Loucy (cell line): ENCODE measurements at regions not wholly inside any gene's neighbourhood (a gene's known extent, or its start where the extent isn't known, plus 50 kb on each side); places are given as distances from the start of the nearest gene placed in this dataset.

Experiments
- H2AFZ ChIP-seq: fragments of 200-600 bp; sonication (generic); 2 replicates; pipeline ENCODE4 v1.6.0; 2016; ENCODE audit warnings: antibody characterized with exemption, mild to moderate bottlenecking, low read length, moderate library complexity
- H3F3A ChIP-seq: fragments of 200-600 bp; 2 replicates; pipeline ENCODE4 v1.6.0; 2016; ENCODE audit warnings: antibody characterized with exemption, low read depth, mild to moderate bottlenecking
- H3K27me3 ChIP-seq: fragments of 200-600 bp; sonication (generic); 2 replicates; pipeline ENCODE4 v1.6.1; 2014; ENCODE audit warnings: low read length, mild to moderate bottlenecking; ENCODE audit not compliant: insufficient read depth, poor library complexity, severe bottlenecking
- H3K36me3 ChIP-seq: fragments of 200-600 bp; sonication (generic); 2 replicates; pipeline ENCODE4 v1.6.1; 2016; ENCODE audit warnings: low read length; ENCODE audit not compliant: insufficient read depth
- H3K4me1 ChIP-seq: fragments of 200-600 bp; sonication (generic); 2 replicates; pipeline ENCODE4 v1.5.1; 2014; ENCODE audit warnings: low read length, mild to moderate bottlenecking; ENCODE audit not compliant: insufficient read depth, poor library complexity, severe bottlenecking
- H3K4me2 ChIP-seq: fragments of 200-600 bp; sonication (generic); 2 replicates; pipeline ENCODE4 v1.6.0; 2014; ENCODE audit warnings: antibody characterized with exemption, low read length, low read depth, mild to moderate bottlenecking; ENCODE audit not compliant: poor library complexity, severe bottlenecking
- H3K4me3 ChIP-seq: fragments of 200-600 bp; sonication (generic); 2 replicates; pipeline ENCODE4 v1.5.1; 2014; ENCODE audit warnings: low read length, mild to moderate bottlenecking, mixed read lengths; ENCODE audit not compliant: poor library complexity, severe bottlenecking
- H3K79me2 ChIP-seq: fragments of 200-600 bp; sonication (generic); 2 replicates; pipeline ENCODE4 v1.6.1; 2014; ENCODE audit warnings: low read length; ENCODE audit not compliant: insufficient read depth
- H3K9ac ChIP-seq: fragments of 200-600 bp; sonication (generic); 2 replicates; pipeline ENCODE4 v1.6.0; 2014; ENCODE audit warnings: mild to moderate bottlenecking, low read depth, low read length, moderate library complexity; ENCODE audit not compliant: poor library complexity, severe bottlenecking
- H3K9me2 ChIP-seq: fragments of 200-600 bp; sonication (generic); replicated peaks from 2 replicates; pipeline ENCODE4 v1.6.1; 2016; ENCODE audit warnings: low read depth, low read length, mixed read lengths
- H3K9me3 ChIP-seq: fragments of 200-600 bp; sonication (generic); 2 replicates; pipeline ENCODE4 v1.6.1; 2014; ENCODE audit warnings: mild to moderate bottlenecking, antibody characterized with exemption, low read length, low read depth; ENCODE audit not compliant: insufficient read depth
- H4K20me1 ChIP-seq: fragments of 200-600 bp; sonication (generic); 2 replicates; pipeline ENCODE4 v1.6.0; 2014; ENCODE audit warnings: antibody characterized with exemption, low read length, mild to moderate bottlenecking; ENCODE audit not compliant: insufficient read depth, poor library complexity, severe bottlenecking
- EZH2phosphoT487 ChIP-seq: fragments of 200-600 bp; IDR thresholded peaks from 2 replicates; pipeline ENCODE4 v1.6.1; 2018; ENCODE audit warnings: antibody characterized with exemption, mild to moderate bottlenecking, moderate library complexity, borderline replicate concordance
- TF ChIP-seq, protein P1 (sequence below): fragments of 200-600 bp; sonication (generic); conservative IDR thresholded peaks from 2 replicates; pipeline ENCODE4 v1.5.1; 2014; ENCODE audit warnings: mild to moderate bottlenecking, antibody characterized with exemption, low read length

DNA sequence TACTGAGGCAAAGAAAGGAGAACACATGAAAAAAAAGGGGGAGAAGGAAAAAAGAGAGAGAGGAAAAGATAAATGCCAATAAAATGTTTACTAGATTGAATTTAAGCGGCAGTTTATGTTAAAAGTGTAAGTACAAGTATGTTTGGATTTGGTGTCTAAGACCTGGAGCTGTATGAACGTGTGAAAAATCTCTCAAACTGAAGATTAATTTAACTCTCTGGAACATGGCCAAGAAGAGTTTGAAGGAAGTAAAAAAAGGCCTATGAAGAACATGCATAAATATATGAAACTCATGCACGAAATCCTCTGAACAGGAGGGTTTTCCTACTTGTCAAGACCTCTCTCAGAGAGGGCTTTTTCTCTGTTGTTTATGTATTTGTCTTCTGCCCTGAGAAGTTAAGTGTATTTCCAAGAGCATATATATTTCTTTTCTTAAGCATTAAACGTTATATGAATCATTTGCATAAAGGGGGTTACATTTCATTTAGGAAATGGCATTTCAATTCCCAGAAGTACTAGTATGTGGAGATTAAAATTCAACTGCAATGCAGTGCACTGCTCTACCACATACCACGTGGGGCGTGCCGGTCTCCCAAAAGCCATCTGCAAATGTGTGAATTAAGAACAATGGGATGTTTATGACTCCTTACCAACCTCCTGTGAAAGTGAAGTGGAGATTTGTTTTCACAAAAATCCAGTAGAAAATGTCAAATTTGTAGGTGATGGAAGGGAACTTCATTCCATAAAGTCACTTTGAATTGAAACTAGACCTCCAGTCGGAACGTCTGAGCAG is 281.1 kb upstream of the TRIB2 start:
- Histone ChIP-seq H4K20me1 (no peaks in the 10 kb centered on the region), H3K4me3 (no peak overlapping the region), H3K4me2 (no peak overlapping the region), H2AFZ (peak overlapping the region; percentile 37; the same call in 1 of the 2 replicates), H3F3A (no peaks in the 10 kb centered on the region), H3K4me1 (peaks cover 33% of the 10 kb centered on the region), H3K9me2 (no peaks in the 10 kb centered on the region), H3K36me3 (no peaks in the 10 kb centered on the region), H3K79me2 (no peaks in the 10 kb centered on the region), H3K9ac (no peak overlapping the region), H3K9me3 (no peaks in the 10 kb centered on the region), H3K27me3 (no peaks in the 10 kb centered on the region)
- no peak for TF ChIP-seq EZH2phosphoT487
- TF ChIP-seq, protein P1, sequence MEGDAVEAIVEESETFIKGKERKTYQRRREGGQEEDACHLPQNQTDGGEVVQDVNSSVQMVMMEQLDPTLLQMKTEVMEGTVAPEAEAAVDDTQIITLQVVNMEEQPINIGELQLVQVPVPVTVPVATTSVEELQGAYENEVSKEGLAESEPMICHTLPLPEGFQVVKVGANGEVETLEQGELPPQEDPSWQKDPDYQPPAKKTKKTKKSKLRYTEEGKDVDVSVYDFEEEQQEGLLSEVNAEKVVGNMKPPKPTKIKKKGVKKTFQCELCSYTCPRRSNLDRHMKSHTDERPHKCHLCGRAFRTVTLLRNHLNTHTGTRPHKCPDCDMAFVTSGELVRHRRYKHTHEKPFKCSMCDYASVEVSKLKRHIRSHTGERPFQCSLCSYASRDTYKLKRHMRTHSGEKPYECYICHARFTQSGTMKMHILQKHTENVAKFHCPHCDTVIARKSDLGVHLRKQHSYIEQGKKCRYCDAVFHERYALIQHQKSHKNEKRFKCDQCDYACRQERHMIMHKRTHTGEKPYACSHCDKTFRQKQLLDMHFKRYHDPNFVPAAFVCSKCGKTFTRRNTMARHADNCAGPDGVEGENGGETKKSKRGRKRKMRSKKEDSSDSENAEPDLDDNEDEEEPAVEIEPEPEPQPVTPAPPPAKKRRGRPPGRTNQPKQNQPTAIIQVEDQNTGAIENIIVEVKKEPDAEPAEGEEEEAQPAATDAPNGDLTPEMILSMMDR, result no peak

DNA sequence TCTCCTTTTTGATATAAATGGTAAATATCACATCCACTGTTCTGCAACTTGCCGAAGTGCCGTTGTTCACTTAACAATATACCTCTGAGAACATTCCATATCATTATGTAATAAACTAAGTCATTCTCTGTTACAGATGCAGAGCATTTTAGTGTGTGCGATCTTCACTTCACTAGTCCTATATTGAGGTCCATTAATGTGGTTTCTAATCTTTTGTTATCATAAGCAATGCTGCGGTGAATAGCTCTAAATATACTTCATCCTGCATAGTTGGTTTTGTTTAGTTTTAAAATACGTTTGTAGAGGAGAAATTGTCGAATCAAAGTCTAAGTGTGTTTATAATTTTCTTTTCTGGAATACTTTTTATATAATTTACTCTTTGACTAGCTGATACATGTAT is 280.3 kb upstream of the TRIB2 start:
- Histone ChIP-seq H3K79me2 (no peaks in the 10 kb centered on the region), H3K27me3 (no peaks in the 10 kb centered on the region), H4K20me1 (no peaks in the 10 kb centered on the region), H3K4me3 (no peak overlapping the region), H3F3A (no peaks in the 10 kb centered on the region; the same call in 1 of the 2 replicates), H3K4me1 (peaks cover 39% of the 10 kb centered on the region), H3K9me3 (no peaks in the 10 kb centered on the region), H3K36me3 (no peaks in the 10 kb centered on the region), H3K9me2 (no peaks in the 10 kb centered on the region), H3K4me2 (no peak overlapping the region), H3K9ac (no peak overlapping the region), H2AFZ (no peak overlapping the region)
- TF ChIP-seq, protein P1, result no peak
- no peak for TF ChIP-seq EZH2phosphoT487

DNA sequence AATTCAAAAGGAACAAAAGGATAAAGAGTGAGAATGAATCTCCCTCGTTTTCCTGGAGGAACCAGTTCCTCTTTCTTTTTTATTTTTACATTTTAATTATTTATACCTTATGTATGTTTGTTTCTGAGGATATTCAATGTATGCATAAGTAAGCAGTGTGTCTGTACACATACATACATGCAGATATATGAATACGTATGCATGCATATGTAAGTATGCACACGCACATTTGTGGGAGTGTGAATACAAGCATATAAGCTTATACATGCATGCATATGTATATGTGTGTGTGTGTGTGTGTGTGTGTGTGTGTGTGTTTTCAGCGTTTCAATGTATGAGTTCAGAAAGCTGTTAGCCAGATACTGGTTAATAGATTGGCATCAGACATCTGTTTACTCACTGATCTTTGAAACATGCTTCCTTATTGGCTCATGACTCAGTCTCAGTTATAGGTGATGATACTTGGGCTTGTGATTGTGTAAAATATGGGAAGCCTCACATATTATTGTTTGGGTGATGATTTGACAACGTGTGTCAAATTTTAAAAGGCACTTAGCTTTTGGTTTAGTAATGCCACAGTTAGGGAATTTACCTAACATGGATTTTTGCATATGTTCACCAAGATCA is 279.7 kb upstream of the TRIB2 start:
- Histone ChIP-seq H3K36me3 (no peaks in the 10 kb centered on the region), H3K9me2 (no peaks in the 10 kb centered on the region), H3K9me3 (no peaks in the 10 kb centered on the region), H3K4me2 (no peak overlapping the region), H3F3A (no peaks in the 10 kb centered on the region; the same call in none of the 2 replicates), H3K9ac (no peak overlapping the region), H3K79me2 (no peaks in the 10 kb centered on the region), H4K20me1 (no peaks in the 10 kb centered on the region), H3K27me3 (no peaks in the 10 kb centered on the region), H3K4me1 (peaks cover 45% of the 10 kb centered on the region), H2AFZ (no peak overlapping the region), H3K4me3 (no peak overlapping the region)
- TF ChIP-seq, protein P1, result no peak
- no peak for TF ChIP-seq EZH2phosphoT487
